Limb (tissue), 2 donors: ENCODE measurements at regions not wholly inside any gene's neighbourhood (a gene's known extent, or its start where the extent isn't known, plus 50 kb on each side); places are given as distances from the start of the nearest gene placed in this dataset.
"Not testable (repeated sequence)": the region's sequence is repeated elsewhere in the genome, so short reads cannot be mapped to it uniquely, and the experiment has no call there.

Source experiments
- DNase-seq, 2 donors: peaks; one replicate each; pipeline ENCODE4 v3.0.0-alpha.2; 2016; ENCODE audit errors: extremely low spot score in 2 of 2

- DNase-seq = no peak
Observed at GRCh38 chr18:67142604-67143003, 373.9 kb downstream of the DSEL start.

- DNase-seq = no peak
Observed at GRCh38 chr18:67140495-67140894, 376.0 kb downstream of the DSEL start.

- no peak for DNase-seq
Observed at GRCh38 chr18:67139899-67140298, 376.6 kb downstream of the DSEL start.

GRCh38 chr18:67135981-67136380 lies 380.5 kb downstream of the DSEL start:
- no peak for DNase-seq

GRCh38 chr18:67134911-67135310 lies 381.6 kb downstream of the DSEL start:
- DNase-seq = no peak

- no peak for DNase-seq
Observed at GRCh38 chr18:67133669-67134068, 382.9 kb downstream of the DSEL start.

- no peak for DNase-seq
Observed at GRCh38 chr18:67132919-67133318, 383.6 kb downstream of the DSEL start.

- no peak for DNase-seq
Observed at GRCh38 chr18:67131498-67131897, 385.0 kb downstream of the DSEL start.

GRCh38 chr18:67126751-67127150 lies 389.8 kb downstream of the DSEL start:
- DNase-seq = not testable (repeated sequence)

GRCh38 chr18:67123901-67124300 lies 392.6 kb downstream of the DSEL start:
- no peak for DNase-seq

- DNase-seq = no peak
Observed at GRCh38 chr18:67117804-67118203, 398.7 kb downstream of the DSEL start.

- DNase-seq = no peak
Observed at GRCh38 chr18:67109535-67109934, 407.0 kb downstream of the DSEL start.

- DNase-seq = no peak
Observed at GRCh38 chr18:67108894-67109293, 407.6 kb downstream of the DSEL start.

GRCh38 chr18:67104700-67105284 lies 411.7 kb downstream of the DSEL start:
- DNase-seq = peak; percentile 43 to 60

- no peak for DNase-seq
Observed at GRCh38 chr18:67094123-67094522, 422.4 kb downstream of the DSEL start.

GRCh38 chr18:67092141-67092540 lies 424.4 kb downstream of the DSEL start:
- no peak for DNase-seq

- DNase-seq = no peak
Observed at GRCh38 chr18:67081482-67082211, 434.9 kb downstream of the DSEL start.

- DNase-seq = no peak
Observed at GRCh38 chr18:67080601-67081000, 435.9 kb downstream of the DSEL start.

GRCh38 chr18:67074309-67074708 lies 442.2 kb downstream of the DSEL start:
- no peak for DNase-seq

GRCh38 chr18:67072791-67073190 lies 443.7 kb downstream of the DSEL start:
- no peak for DNase-seq

- DNase-seq = no peak
Observed at GRCh38 chr18:67068608-67069007, 447.9 kb downstream of the DSEL start.

- no peak for DNase-seq
Observed at GRCh38 chr18:67047334-67047733, 443.4 kb upstream of the CDH19 start.

GRCh38 chr18:67043276-67043675 lies 439.4 kb upstream of the CDH19 start:
- no peak for DNase-seq
